ENCODE measurements at regions not wholly inside any gene's neighbourhood (a gene's known extent, or its start where the extent isn't known, plus 50 kb on each side); places are given as distances from the start of the nearest gene placed in this dataset.

DNA sequence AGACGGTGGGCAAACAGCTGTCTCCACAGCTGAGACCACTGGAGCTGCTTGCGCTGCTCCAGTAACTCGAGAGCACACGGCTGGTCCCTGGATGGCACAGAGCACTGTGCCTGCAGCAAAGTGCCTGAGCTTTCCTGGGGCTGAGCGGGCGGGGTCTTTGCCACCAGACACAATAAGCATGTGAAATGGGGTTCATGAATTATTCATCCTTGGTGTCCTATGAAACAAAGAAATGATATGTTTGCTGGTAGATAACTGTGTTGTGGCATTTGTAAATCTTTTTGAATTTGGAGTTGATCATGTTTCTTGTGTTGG lies 151.7 kb upstream of the MPDZ start:
- H2AFZ ChIP-seq (ENCODE audit: low read depth, low read length): no peak overlapping the region
- no peaks in the 10 kb centered on the region for H3K9me1 ChIP-seq (ENCODE audit: control insufficient read depth, insufficient read depth, low read length)
- in situ Hi-C loops (cut with MboI) (loop anchor here (25.0 kb wide), 1 partner anchor 1006 kb away; no protein-coding TSS in a partner anchor), intact Hi-C loops (cut with micrococcal nuclease) (no loop called here)
- no peaks in the 10 kb centered on the region for H3K4me1 ChIP-seq (replicated peaks in 1 of 2; ENCODE audit: control insufficient read depth in 2 of 2, insufficient read depth in 2 of 2, low read length in 2 of 2)
- no peak overlapping the region for H3K9ac ChIP-seq (ENCODE audit: insufficient read depth in 1 of 2, low read depth in 2 of 2, low read length in 2 of 2)
- H3K4me3 ChIP-seq: no peak overlapping the region
- H3K4me2 ChIP-seq (ENCODE audit: insufficient read depth, low read length): no peak overlapping the region
- ChIA-PET POLR2A (no interaction called here), CTCF (ENCODE audit: low intra/inter-chr PET ratio) (no interaction called here)
- DNase-seq (ENCODE audit: extremely low read depth in 1 of 4, low spot score in 3 of 4): no peak
- no peak overlapping the region for H3K27ac ChIP-seq (ENCODE audit: extremely low read depth, low read depth, low read length)
- WGBS (ENCODE audit: insufficient coverage, low coverage, missing lambda C conversion rate): 3% methylated on average over 4 of the region's 6 CpGs
- no peaks in the 10 kb centered on the region for H3K9me3 ChIP-seq (replicated peaks; ENCODE audit: control insufficient read depth, insufficient read depth, low read depth, low read length)
- H3K27me3 ChIP-seq (ENCODE audit: control insufficient read depth in 2 of 2, insufficient read depth in 2 of 2, low read length in 2 of 2): no peaks in the 10 kb centered on the region
- H4K20me1 ChIP-seq (replicated peaks; ENCODE audit: control insufficient read depth, insufficient read depth, low read length): no peaks in the 10 kb centered on the region
- FAIRE-seq: no peak
- no peaks in the 10 kb centered on the region for H3K36me3 ChIP-seq (ENCODE audit: control insufficient read depth, insufficient read depth, low read length)
- no peaks in the 10 kb centered on the region for H3K79me2 ChIP-seq (ENCODE audit: control insufficient read depth, insufficient read depth, low read length)
- BruUV-seq (replicated peaks): no TSS peak
- ATAC-seq: no peak
- TF ChIP-seq, protein P1, sequence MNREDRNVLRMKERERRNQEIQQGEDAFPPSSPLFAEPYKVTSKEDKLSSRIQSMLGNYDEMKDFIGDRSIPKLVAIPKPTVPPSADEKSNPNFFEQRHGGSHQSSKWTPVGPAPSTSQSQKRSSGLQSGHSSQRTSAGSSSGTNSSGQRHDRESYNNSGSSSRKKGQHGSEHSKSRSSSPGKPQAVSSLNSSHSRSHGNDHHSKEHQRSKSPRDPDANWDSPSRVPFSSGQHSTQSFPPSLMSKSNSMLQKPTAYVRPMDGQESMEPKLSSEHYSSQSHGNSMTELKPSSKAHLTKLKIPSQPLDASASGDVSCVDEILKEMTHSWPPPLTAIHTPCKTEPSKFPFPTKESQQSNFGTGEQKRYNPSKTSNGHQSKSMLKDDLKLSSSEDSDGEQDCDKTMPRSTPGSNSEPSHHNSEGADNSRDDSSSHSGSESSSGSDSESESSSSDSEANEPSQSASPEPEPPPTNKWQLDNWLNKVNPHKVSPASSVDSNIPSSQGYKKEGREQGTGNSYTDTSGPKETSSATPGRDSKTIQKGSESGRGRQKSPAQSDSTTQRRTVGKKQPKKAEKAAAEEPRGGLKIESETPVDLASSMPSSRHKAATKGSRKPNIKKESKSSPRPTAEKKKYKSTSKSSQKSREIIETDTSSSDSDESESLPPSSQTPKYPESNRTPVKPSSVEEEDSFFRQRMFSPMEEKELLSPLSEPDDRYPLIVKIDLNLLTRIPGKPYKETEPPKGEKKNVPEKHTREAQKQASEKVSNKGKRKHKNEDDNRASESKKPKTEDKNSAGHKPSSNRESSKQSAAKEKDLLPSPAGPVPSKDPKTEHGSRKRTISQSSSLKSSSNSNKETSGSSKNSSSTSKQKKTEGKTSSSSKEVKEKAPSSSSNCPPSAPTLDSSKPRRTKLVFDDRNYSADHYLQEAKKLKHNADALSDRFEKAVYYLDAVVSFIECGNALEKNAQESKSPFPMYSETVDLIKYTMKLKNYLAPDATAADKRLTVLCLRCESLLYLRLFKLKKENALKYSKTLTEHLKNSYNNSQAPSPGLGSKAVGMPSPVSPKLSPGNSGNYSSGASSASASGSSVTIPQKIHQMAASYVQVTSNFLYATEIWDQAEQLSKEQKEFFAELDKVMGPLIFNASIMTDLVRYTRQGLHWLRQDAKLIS (CRISPR knock-in tag; IDR thresholded peaks at IDR 0.05): no peak
- no peak for TF ChIP-seq MBD2 (IDR thresholded peaks at IDR 0.05; ENCODE audit: borderline replicate concordance, low read depth)
- TF ChIP-seq, protein P2, sequence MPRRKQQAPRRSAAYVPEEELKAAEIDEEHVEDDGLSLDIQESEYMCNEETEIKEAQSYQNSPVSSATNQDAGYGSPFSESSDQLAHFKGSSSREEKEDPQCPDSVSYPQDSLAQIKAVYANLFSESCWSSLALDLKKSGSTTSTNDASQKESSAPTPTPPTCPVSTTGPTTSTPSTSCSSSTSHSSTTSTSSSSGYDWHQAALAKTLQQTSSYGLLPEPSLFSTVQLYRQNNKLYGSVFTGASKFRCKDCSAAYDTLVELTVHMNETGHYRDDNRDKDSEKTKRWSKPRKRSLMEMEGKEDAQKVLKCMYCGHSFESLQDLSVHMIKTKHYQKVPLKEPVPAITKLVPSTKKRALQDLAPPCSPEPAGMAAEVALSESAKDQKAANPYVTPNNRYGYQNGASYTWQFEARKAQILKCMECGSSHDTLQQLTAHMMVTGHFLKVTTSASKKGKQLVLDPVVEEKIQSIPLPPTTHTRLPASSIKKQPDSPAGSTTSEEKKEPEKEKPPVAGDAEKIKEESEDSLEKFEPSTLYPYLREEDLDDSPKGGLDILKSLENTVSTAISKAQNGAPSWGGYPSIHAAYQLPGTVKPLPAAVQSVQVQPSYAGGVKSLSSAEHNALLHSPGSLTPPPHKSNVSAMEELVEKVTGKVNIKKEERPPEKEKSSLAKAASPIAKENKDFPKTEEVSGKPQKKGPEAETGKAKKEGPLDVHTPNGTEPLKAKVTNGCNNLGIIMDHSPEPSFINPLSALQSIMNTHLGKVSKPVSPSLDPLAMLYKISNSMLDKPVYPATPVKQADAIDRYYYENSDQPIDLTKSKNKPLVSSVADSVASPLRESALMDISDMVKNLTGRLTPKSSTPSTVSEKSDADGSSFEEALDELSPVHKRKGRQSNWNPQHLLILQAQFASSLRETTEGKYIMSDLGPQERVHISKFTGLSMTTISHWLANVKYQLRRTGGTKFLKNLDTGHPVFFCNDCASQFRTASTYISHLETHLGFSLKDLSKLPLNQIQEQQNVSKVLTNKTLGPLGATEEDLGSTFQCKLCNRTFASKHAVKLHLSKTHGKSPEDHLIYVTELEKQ (CRISPR knock-in tag; IDR thresholded peaks at IDR 0.05): no peak
- TF ChIP-seq SLC30A9 (CRISPR knock-in tag; IDR thresholded peaks at IDR 0.05): no peak
- no peak for TF ChIP-seq ZBED1 (IDR thresholded peaks at IDR 0.05)
- TF ChIP-seq SMARCA4 (IDR thresholded peaks at IDR 0.05): no peak
- TF ChIP-seq ZNF668 (CRISPR knock-in tag; IDR thresholded peaks at IDR 0.05): no peak
- no peak for TF ChIP-seq ZNF830 (CRISPR knock-in tag; IDR thresholded peaks at IDR 0.05)
- TF ChIP-seq, protein P3, sequence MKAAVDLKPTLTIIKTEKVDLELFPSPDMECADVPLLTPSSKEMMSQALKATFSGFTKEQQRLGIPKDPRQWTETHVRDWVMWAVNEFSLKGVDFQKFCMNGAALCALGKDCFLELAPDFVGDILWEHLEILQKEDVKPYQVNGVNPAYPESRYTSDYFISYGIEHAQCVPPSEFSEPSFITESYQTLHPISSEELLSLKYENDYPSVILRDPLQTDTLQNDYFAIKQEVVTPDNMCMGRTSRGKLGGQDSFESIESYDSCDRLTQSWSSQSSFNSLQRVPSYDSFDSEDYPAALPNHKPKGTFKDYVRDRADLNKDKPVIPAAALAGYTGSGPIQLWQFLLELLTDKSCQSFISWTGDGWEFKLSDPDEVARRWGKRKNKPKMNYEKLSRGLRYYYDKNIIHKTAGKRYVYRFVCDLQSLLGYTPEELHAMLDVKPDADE (conservative IDR thresholded peaks at IDR 0.05; ENCODE audit: control insufficient read depth, low read depth, low read length): no peak
- TF ChIP-seq MAFK (IDR thresholded peaks at IDR 0.05; ENCODE audit: low read length): no peak
- no peak for TF ChIP-seq BCOR (IDR thresholded peaks at IDR 0.05)
- no peak for TF ChIP-seq RBM34 (IDR thresholded peaks at IDR 0.05; ENCODE audit: borderline replicate concordance, insufficient read depth, low read length)
- no peak for TF ChIP-seq ZBTB7A (IDR thresholded peaks at IDR 0.05; ENCODE audit: borderline replicate concordance, control insufficient read depth, low read depth, low read length)
- TF ChIP-seq XRCC3 (IDR thresholded peaks at IDR 0.05): no peak
- TF ChIP-seq ZNF445 (CRISPR knock-in tag; IDR thresholded peaks at IDR 0.05; ENCODE audit: low read depth): no peak
- TF ChIP-seq BRCA1 (IDR thresholded peaks at IDR 0.05): no peak
- no peak for TF ChIP-seq BRCA1 (CRISPR knock-in tag; IDR thresholded peaks at IDR 0.05)
- no peak for TF ChIP-seq TEAD4 (IDR thresholded peaks at IDR 0.05; ENCODE audit: low read length)
- TF ChIP-seq TEAD4 (CRISPR knock-in tag; IDR thresholded peaks at IDR 0.05; ENCODE audit: borderline replicate concordance): no peak

Measured in K562 (cell line).